GM12872 (cell line): ENCODE measurements at regions not wholly inside any gene's neighbourhood (a gene's known extent, or its start where the extent isn't known, plus 50 kb on each side); places are given as distances from the start of the nearest gene placed in this dataset.

Source experiments
- TF ChIP-seq, protein P1 (sequence below): IDR thresholded peaks from 3 replicates; pipeline ENCODE4 v1.5.1; 2011; ENCODE audit warnings: low read depth, mild to moderate bottlenecking, low read length, moderate library complexity; ENCODE audit not compliant: insufficient read depth

DNA sequence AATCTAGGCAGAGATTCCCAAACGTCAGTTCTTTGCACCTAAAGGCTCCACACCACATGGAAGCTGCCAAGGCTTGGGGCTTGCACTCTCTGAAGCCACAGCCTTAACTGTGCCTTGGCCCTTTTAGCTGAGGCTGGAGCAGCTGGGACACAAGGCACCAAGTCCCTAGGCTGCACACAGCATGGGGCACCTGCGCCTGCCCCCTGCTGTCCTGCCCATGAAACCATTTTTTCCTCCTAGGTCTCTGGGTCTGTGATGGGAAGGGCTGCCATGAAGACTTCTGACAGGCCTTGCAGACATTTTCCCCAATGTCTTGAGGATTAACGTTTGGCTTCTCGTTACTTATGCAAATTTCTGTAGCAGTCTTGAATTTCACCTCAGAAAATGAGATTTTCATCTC lies 241.5 kb downstream of the OSR1 start:
- TF ChIP-seq, protein P1, sequence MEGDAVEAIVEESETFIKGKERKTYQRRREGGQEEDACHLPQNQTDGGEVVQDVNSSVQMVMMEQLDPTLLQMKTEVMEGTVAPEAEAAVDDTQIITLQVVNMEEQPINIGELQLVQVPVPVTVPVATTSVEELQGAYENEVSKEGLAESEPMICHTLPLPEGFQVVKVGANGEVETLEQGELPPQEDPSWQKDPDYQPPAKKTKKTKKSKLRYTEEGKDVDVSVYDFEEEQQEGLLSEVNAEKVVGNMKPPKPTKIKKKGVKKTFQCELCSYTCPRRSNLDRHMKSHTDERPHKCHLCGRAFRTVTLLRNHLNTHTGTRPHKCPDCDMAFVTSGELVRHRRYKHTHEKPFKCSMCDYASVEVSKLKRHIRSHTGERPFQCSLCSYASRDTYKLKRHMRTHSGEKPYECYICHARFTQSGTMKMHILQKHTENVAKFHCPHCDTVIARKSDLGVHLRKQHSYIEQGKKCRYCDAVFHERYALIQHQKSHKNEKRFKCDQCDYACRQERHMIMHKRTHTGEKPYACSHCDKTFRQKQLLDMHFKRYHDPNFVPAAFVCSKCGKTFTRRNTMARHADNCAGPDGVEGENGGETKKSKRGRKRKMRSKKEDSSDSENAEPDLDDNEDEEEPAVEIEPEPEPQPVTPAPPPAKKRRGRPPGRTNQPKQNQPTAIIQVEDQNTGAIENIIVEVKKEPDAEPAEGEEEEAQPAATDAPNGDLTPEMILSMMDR, result no peak

DNA sequence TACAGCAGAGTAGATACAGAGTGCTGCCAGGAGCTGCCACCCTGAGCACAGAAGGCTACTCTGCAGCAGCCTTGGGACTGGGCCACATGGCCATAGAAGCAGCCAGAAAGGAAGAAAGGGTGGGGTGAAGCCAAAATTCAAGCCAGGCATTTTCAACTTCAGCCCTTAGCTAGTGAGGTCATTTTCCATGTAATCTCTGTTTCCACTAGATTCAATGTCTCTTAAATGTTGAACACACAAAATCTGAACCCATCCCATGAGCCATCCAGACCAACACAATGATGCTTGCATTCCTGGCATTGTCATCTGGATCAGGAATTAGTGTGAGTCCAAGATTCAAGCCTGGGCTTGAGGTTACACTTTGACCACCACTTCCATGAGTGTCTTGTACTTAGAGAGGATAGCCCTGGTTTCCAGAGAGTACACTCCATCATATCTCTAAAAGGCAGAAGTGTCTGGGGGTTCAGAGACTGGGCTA lies 243.6 kb downstream of the OSR1 start:
- TF ChIP-seq, protein P1, result no peak

DNA sequence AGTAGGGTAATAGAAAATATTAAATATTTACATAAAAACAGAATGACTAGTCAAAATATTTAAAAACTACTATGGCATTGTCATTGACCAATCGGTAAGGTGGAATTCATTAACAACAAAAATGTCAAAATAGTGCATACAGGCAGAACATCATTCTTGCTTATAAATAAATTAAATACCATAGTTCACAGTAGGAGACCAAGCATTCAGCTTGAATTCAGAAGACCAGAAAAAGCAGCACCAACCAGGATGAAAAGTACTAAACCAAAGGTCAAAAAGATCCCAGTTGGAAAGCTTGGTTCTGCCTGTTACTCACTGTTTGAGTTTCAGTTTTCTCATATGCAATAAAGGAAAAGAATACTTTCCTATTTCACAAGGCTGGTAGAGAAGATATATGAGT lies 244.3 kb downstream of the OSR1 start:
- TF ChIP-seq, protein P1, result no peak

DNA sequence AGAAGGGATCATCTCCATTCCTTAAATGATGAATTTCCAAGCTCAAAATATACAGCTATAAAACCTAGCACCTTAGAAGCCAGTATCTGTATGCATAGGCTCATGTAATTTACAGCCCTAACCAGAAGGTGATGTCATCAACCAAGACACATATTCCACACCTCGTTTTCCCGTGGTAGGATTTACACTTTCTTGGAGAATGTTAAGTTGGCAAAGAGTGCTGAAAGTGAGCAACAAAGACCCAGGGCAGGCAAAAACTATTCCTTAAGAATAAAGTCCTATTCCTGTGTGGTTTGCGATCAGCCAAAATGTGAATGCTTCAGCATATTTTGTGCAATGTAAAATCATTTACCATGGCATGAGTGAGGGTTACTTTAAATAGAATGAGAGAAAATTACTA lies 247.1 kb downstream of the OSR1 start:
- TF ChIP-seq, protein P1, result no peak

DNA sequence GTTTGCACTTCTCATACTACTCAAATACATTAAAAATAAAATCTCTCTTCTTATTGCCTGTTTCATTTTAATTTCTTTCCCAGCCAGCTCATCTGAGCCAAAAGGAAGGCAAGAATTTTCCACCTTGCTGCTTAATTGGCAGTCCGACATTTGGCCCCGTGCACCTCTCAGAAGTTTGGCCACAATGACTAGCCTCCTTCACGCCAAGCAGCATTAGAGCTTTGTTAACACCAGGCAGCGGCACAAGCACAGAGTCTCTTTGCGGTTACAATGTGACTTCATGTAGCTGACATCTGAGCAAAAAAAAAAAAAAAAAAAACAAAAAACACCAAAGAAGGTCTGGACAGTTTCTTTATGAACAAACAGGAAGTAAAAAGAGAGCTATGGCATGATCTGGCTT lies 248.9 kb downstream of the OSR1 start:
- TF ChIP-seq, protein P1, result no peak

DNA sequence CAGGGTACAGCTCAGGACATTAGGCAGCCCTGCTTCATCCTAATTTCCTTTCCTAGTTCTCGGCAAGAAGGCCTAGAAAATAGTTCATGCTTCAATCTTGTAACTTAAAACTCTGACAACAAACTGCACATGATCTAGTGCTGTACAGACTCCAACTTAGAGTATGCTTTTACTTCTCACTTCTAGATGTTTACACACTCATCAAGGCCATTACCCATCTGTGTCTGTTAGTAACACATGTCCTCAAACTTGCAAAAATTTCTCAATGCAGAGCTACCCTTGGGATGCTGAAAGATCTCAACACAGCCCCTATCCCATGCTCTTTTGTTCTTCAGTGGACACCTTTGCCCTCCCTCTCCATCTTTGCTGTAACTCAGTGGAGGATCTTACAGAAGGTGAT lies 252.0 kb downstream of the OSR1 start:
- TF ChIP-seq, protein P1, result no peak

DNA sequence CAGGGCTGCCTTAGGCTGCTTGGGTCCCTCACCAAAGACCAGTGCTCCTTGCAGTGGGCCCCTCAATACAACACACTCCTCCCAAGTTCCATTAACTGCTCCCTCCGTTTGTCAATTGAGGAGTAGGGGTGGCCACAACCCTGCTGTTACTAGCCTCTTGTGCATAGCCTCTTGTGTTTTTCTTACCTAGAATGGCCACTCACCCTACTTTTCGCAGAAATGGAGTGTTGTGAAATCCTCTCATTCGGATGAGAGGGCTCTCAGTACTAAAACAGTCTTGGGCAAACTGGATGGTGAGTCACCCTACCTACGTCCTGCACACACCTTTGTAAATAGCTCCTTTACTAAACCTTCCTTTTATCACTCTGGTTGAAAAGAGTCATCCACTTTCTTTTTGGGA lies 253.9 kb downstream of the OSR1 start:
- TF ChIP-seq, protein P1, result no peak
